IMR-90 (cell line): ENCODE measurements at regions not wholly inside any gene's neighbourhood (a gene's known extent, or its start where the extent isn't known, plus 50 kb on each side); places are given as distances from the start of the nearest gene placed in this dataset.

ENCODE experiments used
- ATAC-seq: fragments of 200-7000 bp; cut with Tn5 transposase; 2 replicates; pipeline ENCODE4 v1.9.1; 2020; ENCODE audit warnings: low read depth, mild to moderate bottlenecking, moderate library complexity
- BruUV-seq: library from RNA; stranded (reverse); fragments of 400-500 nt; replicated peaks from 2 replicates; lab custom pipeline; 2021; lab: Mats Ljungman, UMichigan
- CTCF ChIA-PET: fragments of 300-600 bp; formaldehyde crosslinking; extraction: SDS; loops from one replicate; lab custom pipeline; 2021; ENCODE audit warnings: antibody characterized with exemption; lab: Yijun Ruan, JAX
- POLR2A ChIA-PET: fragments of 300-600 bp; sonication (Branson Sonifier 250); formaldehyde crosslinking; loops from one replicate; lab custom pipeline; 2022; ENCODE audit warnings: antibody characterized with exemption; ENCODE audit not compliant: unreplicated experiment; lab: Charles Lee
- DNase-seq: peaks from one replicate; pipeline ENCODE4 v3.0.0; 2013
- H2AFZ ChIP-seq: replicated peaks from 2 replicates; pipeline ENCODE3; 2013; ENCODE audit warnings: low read length, mild to moderate bottlenecking; ENCODE audit not compliant: poor library complexity
- H2AK5ac ChIP-seq: 2 replicates; pipeline ENCODE4 v1.6.1; 2013; ENCODE audit warnings: low read depth, low read length, inconsistent platforms
- H2AK9ac ChIP-seq: replicated peaks from 2 replicates; pipeline ENCODE3; 2013; ENCODE audit warnings: mild to moderate bottlenecking, low read depth, low read length, moderate library complexity; ENCODE audit not compliant: poor library complexity
- H2BK120ac ChIP-seq: 2 replicates; pipeline ENCODE4 v1.6.1; 2013; ENCODE audit warnings: low read depth, low read length, inconsistent platforms
- H2BK15ac ChIP-seq: 3 replicates; pipeline ENCODE4 v1.6.1; 2013; ENCODE audit warnings: low read depth, low read length, inconsistent platforms
- H2BK20ac ChIP-seq: 2 replicates; pipeline ENCODE4 v1.6.1; 2013; ENCODE audit warnings: low read depth, mild to moderate bottlenecking, inconsistent platforms, low read length, moderate library complexity
- H2BK5ac ChIP-seq: 2 replicates; pipeline ENCODE4 v1.6.1; 2013; ENCODE audit warnings: mild to moderate bottlenecking, low read depth, low read length, inconsistent platforms; ENCODE audit not compliant: poor library complexity, severe bottlenecking
- H3K14ac ChIP-seq: replicated peaks from 2 replicates; pipeline ENCODE4 v1.6.1; 2013; ENCODE audit warnings: low read depth, low read length, inconsistent platforms
- H3K18ac ChIP-seq: 2 replicates; pipeline ENCODE4 v1.6.1; 2013; ENCODE audit warnings: low read depth, low read length, control low read depth
- H3K23ac ChIP-seq: 2 replicates; pipeline ENCODE4 v1.6.1; 2013; ENCODE audit warnings: low read depth, low read length, inconsistent platforms
- H3K27ac ChIP-seq: 2 replicates; pipeline ENCODE4 v1.5.1; 2013; ENCODE audit warnings: mild to moderate bottlenecking, control low read depth, low read length; ENCODE audit not compliant: insufficient read depth
- H3K27me3 ChIP-seq: 2 replicates; pipeline ENCODE4 v1.6.1; 2013; ENCODE audit warnings: low read length; ENCODE audit not compliant: control insufficient read depth, insufficient read depth
- H3K36me3 ChIP-seq: 2 replicates; pipeline ENCODE4 v1.6.1; 2013; ENCODE audit warnings: low read length, mixed read lengths; ENCODE audit not compliant: control insufficient read depth, insufficient read depth
- H3K4ac ChIP-seq: 2 replicates; pipeline ENCODE4 v1.6.1; 2013; ENCODE audit warnings: low read depth, low read length, inconsistent platforms
- H3K4me1 ChIP-seq: 2 replicates; pipeline ENCODE4 v1.6.1; 2013; ENCODE audit warnings: low read length, mixed read lengths; ENCODE audit not compliant: control insufficient read depth, insufficient read depth
- H3K4me2 ChIP-seq: 2 replicates; pipeline ENCODE4 v1.6.1; 2013; ENCODE audit warnings: low read depth, mild to moderate bottlenecking, control low read depth, low read length, moderate library complexity
- H3K4me3 ChIP-seq: 2 replicates; pipeline ENCODE4 v1.5.1; 2013; ENCODE audit warnings: low read depth, mild to moderate bottlenecking, control low read depth, low read length, moderate library complexity; ENCODE audit not compliant: insufficient read depth
- H3K56ac ChIP-seq: 2 replicates; pipeline ENCODE4 v1.6.1; 2013; ENCODE audit warnings: low read length, inconsistent platforms; ENCODE audit not compliant: insufficient read depth; ENCODE audit errors: extremely low read depth
- H3K79me1 ChIP-seq, 2 experiments: 2 replicates each; pipeline ENCODE4 v1.6.1; 2013; ENCODE audit warnings: low read length in 2 of 2, inconsistent platforms in 1 of 2, low read depth in 1 of 2
- H3K9ac ChIP-seq: 2 replicates; pipeline ENCODE4 v1.6.1; 2013; ENCODE audit warnings: low read depth, low read length, control low read depth
- H3K9me1 ChIP-seq: 2 replicates; pipeline ENCODE4 v1.6.1; 2013; ENCODE audit warnings: low read length, inconsistent platforms; ENCODE audit not compliant: insufficient read depth
- H3K9me3 ChIP-seq: 2 replicates; pipeline ENCODE4 v1.6.1; 2013; ENCODE audit warnings: low read length; ENCODE audit not compliant: control insufficient read depth, insufficient read depth
- H4K20me1 ChIP-seq: 2 replicates; pipeline ENCODE4 v1.6.1; 2013; ENCODE audit warnings: low read length, inconsistent platforms; ENCODE audit not compliant: insufficient read depth
- H4K5ac ChIP-seq: 2 replicates; pipeline ENCODE4 v1.6.1; 2013; ENCODE audit warnings: mild to moderate bottlenecking, low read depth, low read length, control low read depth
- H4K8ac ChIP-seq, 2 experiments: 2 replicates each; pipeline ENCODE4 v1.6.1; 2013; ENCODE audit warnings: low read depth in 2 of 2, low read length in 2 of 2, control low read depth in 1 of 2, inconsistent platforms in 1 of 2
- H4K91ac ChIP-seq: 2 replicates; pipeline ENCODE4 v1.6.1; 2013; ENCODE audit warnings: low read depth, low read length, inconsistent platforms; ENCODE audit not compliant: insufficient read depth
- CHD1 ChIP-seq: IDR thresholded peaks from 2 replicates; pipeline ENCODE4 v1.6.1; 2012; ENCODE audit warnings: low read depth, low read length, improper control_type of control experiment
- FOS ChIP-seq: fragments of 150-350 bp; IDR thresholded peaks from 2 replicates; pipeline ENCODE4 v1.6.1; 2016; ENCODE audit warnings: low read depth, low read length
- POLR2A ChIP-seq: IDR thresholded peaks from 2 replicates; pipeline ENCODE4 v1.6.1; 2012; ENCODE audit warnings: mild to moderate bottlenecking, low read depth, low read length
- RAD21 ChIP-seq: IDR thresholded peaks from 2 replicates; pipeline ENCODE4 v1.6.1; 2012; ENCODE audit warnings: low read length, improper control_type of control experiment
- RFX5 ChIP-seq: IDR thresholded peaks from 2 replicates; pipeline ENCODE4 v1.8.0; 2012; ENCODE audit warnings: low read depth, mild to moderate bottlenecking, low read length, moderate library complexity
- SMC3 ChIP-seq: fragments of 150-350 bp; IDR thresholded peaks from 2 replicates; pipeline ENCODE4 v1.6.1; 2016; ENCODE audit warnings: low read depth, mild to moderate bottlenecking, antibody characterized with exemption, low read length, moderate library complexity
- WGBS, 2 experiments: methylation state at CpG; one replicate each; pipeline versions ENCODE4 v1.1.5 to v1.1.7; 2013; ENCODE audit warnings: missing lambda C conversion rate in 2 of 2; ENCODE audit not compliant: insufficient read length in 1 of 2; ENCODE audit errors: extremely low coverage in 2 of 2; 5-methylcytosine and 5-hydroxymethylcytosine counted together
- dilution Hi-C: fragments of 300-500 bp; cut with HindIII; formaldehyde crosslinking; loops from one replicate; pipeline ENCODE4 v1.14.3; 2018; ENCODE audit warnings: low sequenced_read_pairs; ENCODE audit not compliant: unreplicated experiment
- in situ Hi-C: fragments of 300-500 bp; cut with MboI; formaldehyde crosslinking; loops from 3 replicates; pipeline ENCODE4 v1.14.3; 2019; ENCODE audit warnings: low sequenced_read_pairs, inconsistent platforms, mixed read lengths
- intact Hi-C: fragments of 100-400 bp; cut with micrococcal nuclease; formaldehyde crosslinking; loops from 2 replicates; pipeline ENCODE4 v1.10.0; 2022
- TF ChIP-seq, protein P1 (sequence below): conservative IDR thresholded peaks from 2 replicates; pipeline ENCODE4 v1.5.1; 2012; ENCODE audit warnings: mild to moderate bottlenecking, low read depth, low read length, improper control_type of control experiment

DNA sequence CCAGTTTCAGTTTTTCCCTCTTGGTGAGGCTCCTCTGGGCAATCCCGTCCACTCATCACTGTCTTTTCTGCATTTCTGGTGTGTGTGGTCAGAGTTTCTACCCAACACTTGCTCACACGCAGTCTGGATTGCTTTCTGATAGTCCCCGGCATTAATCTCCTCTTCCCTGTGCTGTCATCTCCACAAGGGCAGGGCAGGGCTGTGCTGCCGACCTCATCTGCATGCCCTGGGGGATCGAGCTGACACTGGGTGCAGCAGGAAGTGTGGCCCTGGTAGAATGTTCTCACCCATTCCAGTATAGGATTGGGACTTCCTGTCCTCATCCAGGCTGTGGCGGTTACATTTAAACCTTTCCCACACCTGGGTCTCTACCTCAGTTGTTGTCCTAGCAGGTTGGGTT lies 80.0 kb upstream of the FAM136A start:
- Histone ChIP-seq H3K9me1 (no peaks in the 10 kb centered on the region), H2AK9ac (peak overlapping the region; percentile 13), H2BK5ac (peak overlapping the region; percentile 45), H2AFZ (peak overlapping the region; percentile 81), H3K23ac (no peak overlapping the region), H3K9me3 (no peaks in the 10 kb centered on the region), H3K4me3 (no peak overlapping the region), H2BK15ac (no peak overlapping the region), H3K18ac (no peak overlapping the region; the same call in 1 of the 2 replicates), H3K27me3 (peaks cover 2% of the 10 kb centered on the region; the same call in 1 of the 2 replicates), H3K27ac (no peak overlapping the region; the same call in 1 of the 2 replicates), H2BK20ac (no peak overlapping the region), H3K14ac (no peak overlapping the region), H4K8ac (no peak overlapping the region), H2BK120ac (no peak overlapping the region), H3K56ac (no peak overlapping the region), H3K4me2 (peak overlapping the region; percentile 53; the same call in 1 of the 2 replicates), H4K91ac (no peak overlapping the region), H3K4me1 (no peaks in the 10 kb centered on the region), H4K5ac (no peak overlapping the region), H3K79me1 (no peaks in the 10 kb centered on the region), H4K20me1 (no peaks in the 10 kb centered on the region), H3K36me3 (no peaks in the 10 kb centered on the region), H3K9ac (no peak overlapping the region), H3K4ac (no peak overlapping the region), H2AK5ac (no peak overlapping the region)
- ChIA-PET POLR2A (no interaction called here), CTCF (no interaction called here)
- dilution Hi-C loops (no loop called here), intact Hi-C loops (no loop called here), in situ Hi-C loops (no loop called here)
- no TSS peak for BruUV-seq
- WGBS, 2 experiments, result 0% methylated on average over 1 of the region's 6 CpGs; no CpG with 5 or more reads in 1 of the 2 experiments
- ATAC-seq, result peak; percentile 27; the same call in 1 of the 2 replicates
- DNase-seq, result peak; percentile 45
- TF ChIP-seq SMC3, result no peak
- TF ChIP-seq, protein P1, sequence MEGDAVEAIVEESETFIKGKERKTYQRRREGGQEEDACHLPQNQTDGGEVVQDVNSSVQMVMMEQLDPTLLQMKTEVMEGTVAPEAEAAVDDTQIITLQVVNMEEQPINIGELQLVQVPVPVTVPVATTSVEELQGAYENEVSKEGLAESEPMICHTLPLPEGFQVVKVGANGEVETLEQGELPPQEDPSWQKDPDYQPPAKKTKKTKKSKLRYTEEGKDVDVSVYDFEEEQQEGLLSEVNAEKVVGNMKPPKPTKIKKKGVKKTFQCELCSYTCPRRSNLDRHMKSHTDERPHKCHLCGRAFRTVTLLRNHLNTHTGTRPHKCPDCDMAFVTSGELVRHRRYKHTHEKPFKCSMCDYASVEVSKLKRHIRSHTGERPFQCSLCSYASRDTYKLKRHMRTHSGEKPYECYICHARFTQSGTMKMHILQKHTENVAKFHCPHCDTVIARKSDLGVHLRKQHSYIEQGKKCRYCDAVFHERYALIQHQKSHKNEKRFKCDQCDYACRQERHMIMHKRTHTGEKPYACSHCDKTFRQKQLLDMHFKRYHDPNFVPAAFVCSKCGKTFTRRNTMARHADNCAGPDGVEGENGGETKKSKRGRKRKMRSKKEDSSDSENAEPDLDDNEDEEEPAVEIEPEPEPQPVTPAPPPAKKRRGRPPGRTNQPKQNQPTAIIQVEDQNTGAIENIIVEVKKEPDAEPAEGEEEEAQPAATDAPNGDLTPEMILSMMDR, result no peak
- no peak for TF ChIP-seq POLR2A
- no peak for TF ChIP-seq CHD1
- TF ChIP-seq FOS, result no peak
- no peak for TF ChIP-seq RFX5
- no peak for TF ChIP-seq RAD21
